ENCODE measurements at regions not wholly inside any gene's neighbourhood (a gene's known extent, or its start where the extent isn't known, plus 50 kb on each side); places are given as distances from the start of the nearest gene placed in this dataset.

- DNase-seq (ENCODE audit: low read depth), result no peak
Observed at GRCh38 chr6:113570641-113571040, 286.5 kb upstream of the MARCKS start.

DNA sequence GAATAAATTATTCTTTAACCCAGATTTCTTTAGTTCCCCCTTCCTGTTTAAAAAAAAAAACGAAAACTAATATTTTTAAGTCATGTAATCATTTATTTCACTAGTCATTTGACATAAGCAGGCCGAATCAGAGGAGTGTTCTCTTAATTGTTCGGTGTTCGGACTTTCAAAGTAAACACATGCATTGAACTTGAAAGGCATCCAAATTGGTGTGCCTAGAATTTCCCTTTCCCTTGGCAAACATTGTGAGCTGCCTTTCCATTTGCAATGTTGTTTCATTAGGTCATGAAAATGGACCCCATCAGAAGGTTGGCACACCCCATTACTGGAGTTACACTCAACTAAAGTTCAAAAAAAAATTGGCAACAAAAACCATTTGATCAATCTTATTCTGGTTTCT, 283.0 kb upstream of the MARCKS start:
- no peak for DNase-seq (ENCODE audit: low read depth)

DNA sequence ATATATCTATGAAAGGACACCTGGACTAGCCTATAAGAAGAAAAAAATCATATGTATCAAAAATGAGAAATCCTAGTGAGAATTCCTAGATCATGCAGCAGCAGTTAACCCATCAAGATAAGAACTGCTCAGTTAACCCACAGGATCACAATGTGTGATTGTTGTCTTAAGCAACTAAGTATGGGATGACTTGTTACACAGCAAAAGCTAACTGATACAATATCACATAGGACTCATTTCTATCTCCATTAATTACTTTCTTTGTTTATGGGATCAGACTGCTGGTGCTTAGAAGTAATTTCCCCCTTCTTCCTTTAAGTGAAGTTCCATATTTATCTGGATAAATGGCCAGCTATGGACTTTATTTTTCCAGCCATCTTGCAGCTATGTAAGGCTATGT, 280.8 kb upstream of the MARCKS start:
- no peak for DNase-seq (ENCODE audit: low read depth)

DNA sequence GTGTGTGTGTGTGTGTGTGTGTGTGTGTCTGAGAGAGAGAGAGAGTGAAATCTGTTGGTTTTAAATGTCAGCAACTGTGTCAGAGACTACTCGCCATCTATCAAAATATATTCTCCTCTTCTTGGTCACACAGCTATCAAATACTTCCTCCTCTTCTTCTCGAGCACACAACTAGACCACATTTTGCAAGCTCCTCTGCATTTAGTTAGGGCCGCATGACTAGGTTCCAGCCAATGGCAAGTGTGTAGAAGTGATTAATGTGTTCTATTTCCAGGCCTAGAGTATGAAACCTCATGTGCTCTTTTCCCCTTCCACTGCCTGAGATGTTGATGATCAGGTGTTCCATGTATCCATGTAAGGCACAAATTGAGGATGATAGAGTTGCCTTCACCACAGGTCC, 278.5 kb upstream of the MARCKS start:
- no peak for DNase-seq (ENCODE audit: low read depth)

GRCh38 chr6:113584767-113585166, 272.4 kb upstream of the MARCKS start:
- DNase-seq (ENCODE audit: low read depth), result no peak

- DNase-seq (ENCODE audit: low read depth), result no peak
Observed at GRCh38 chr6:113585246-113585645, 271.9 kb upstream of the MARCKS start.

- DNase-seq (ENCODE audit: low read depth), result no peak
Observed at GRCh38 chr6:113586413-113587077, 270.6 kb upstream of the MARCKS start.

GRCh38 chr6:113587078-113587699, 270.0 kb upstream of the MARCKS start:
- DNase-seq (ENCODE audit: low read depth), result no peak

DNA sequence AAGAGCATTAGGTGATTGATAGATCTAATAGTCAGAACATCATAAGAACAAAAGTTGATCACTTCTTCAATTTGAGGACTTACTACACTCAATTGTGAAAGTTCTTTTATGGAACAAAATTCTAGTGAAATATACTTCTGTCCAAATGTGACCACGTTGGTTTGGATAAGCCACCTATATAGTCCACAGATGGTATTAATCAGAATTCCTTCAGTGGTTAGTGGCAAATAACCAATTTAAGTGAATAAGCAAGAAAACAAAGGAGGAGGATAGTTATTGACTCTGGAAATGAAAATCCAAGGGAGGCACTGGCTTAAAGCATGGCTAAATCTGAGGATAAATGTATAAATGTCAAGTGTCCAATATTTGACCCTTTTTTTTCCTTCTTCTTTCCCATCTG, 268.5 kb upstream of the MARCKS start:
- DNase-seq (ENCODE audit: low read depth), result no peak

GRCh38 chr6:113591896-113592827, 265.0 kb upstream of the MARCKS start:
- no peak for DNase-seq (ENCODE audit: low read depth)

GRCh38 chr6:113594726-113595125, 262.4 kb upstream of the MARCKS start:
- DNase-seq (ENCODE audit: low read depth), result no peak

DNA sequence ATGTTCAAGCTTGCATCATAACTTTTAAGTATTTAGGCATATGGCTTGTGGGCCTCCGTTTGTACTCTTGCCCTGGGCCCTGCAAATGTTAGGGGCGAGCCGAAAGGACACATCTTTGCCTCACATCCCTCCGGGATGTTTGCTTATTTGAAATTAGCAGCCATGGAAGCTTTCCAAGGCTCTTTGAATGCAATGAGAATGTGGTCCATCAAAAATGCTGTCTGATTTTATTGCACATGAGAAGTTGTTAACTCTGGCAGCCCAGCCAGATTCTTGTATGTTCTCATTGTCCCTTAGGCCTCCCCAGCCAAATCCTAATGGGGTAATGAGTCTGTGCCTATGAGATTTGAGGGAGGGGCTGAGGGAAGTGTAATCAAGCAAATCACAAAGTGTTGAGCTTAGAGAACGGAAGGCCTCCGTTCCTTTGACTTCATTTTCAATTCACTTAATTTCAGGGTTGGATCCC, 261.2 kb upstream of the MARCKS start:
- DNase-seq (ENCODE audit: low read depth), result no peak

- no peak for DNase-seq (ENCODE audit: low read depth)
Observed at GRCh38 chr6:113596387-113597230, 260.5 kb upstream of the MARCKS start.

- DNase-seq (ENCODE audit: low read depth), result no peak
Observed at GRCh38 chr6:113597231-113597583, 259.9 kb upstream of the MARCKS start.

- no peak for DNase-seq (ENCODE audit: low read depth)
Observed at GRCh38 chr6:113598786-113599185, 258.4 kb upstream of the MARCKS start.

DNA sequence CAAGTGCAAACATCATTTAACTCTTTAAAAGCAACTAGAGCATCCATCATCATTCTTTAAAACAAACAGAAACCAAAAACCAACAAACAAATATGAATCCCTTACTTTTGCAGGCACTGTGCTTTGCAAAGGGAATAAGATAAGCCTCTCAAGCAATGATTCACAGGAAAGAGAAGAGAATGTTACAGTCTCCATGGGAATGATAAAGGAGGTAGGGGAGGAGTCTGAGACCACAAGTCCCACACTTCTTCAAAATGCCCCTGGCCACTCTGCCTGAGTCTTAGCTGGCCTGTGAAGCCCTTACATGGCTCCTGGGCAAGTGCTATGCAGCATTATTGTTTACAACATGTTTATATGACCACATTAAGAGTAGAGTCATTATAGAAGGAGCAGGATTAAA, 257.7 kb upstream of the MARCKS start:
- DNase-seq (ENCODE audit: low read depth), result no peak

DNA sequence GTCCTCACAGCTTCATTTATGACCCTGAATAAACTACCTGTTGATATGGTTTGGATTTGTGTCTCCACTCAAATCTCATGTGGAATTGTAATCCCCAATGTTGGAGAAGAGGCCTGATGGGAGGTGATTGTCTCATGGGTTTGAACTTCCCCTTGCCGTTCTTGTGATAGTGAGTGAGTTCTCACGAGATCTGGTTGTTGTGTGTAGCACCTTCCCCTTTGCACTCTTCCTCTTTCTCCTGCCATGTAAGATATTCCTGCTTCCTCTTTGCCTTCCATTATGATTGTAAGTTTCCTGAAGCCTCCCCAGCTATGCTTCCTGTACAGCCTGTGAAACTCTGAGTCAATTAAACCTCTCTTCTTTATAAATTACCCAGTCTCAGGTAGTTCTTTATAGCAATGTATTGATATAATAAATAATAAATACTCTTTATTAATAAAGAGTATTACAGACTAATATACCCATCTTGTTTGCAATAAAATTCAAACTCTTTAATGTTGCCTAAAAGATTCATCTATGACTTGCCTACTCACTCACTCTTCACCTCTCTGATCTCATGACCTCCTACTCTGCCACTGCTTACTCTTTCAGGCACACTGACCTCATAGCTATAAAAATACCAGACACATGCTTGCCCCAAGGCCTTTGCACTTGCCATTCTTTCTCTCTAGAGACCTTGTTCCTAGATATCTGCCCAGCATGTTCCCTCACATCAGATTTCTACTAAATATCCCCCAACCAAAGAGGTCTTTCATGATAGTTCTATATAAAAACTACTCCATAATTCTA, 256.4 kb upstream of the MARCKS start:
- DNase-seq (ENCODE audit: low read depth), result no peak

DNA sequence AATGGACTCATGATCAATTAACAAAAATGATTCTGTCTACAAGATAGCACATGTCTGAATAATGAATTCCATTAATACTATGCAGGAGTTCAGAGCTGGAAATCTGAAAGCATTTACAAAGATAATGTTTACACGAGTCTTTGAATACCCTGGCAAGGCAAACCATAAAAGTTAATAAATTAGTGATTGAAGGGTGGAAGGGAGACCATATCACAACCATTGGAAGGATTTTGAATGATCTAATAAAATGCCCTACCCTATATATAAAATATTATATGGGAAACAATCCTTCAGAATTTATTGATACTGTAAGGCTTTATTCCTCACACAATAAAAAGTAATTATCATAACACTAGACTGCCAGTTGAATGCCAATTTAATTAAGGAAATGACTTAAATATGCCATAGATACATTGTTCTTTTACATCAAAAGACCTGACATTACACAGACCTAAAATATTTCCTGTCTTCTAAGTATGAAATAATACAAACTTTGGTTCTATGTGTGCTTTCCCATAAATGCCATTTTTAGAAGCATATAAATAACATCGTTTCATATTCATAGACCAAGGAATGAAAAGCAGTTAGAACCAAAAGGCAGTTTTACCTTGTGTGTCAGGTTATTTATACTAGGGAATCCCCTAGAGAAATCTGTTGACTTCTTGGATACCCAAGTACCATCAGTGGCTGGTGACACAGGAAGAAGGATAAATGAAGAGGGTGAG, 249.2 kb upstream of the MARCKS start:
- DNase-seq (ENCODE audit: low read depth), result no peak

DNA sequence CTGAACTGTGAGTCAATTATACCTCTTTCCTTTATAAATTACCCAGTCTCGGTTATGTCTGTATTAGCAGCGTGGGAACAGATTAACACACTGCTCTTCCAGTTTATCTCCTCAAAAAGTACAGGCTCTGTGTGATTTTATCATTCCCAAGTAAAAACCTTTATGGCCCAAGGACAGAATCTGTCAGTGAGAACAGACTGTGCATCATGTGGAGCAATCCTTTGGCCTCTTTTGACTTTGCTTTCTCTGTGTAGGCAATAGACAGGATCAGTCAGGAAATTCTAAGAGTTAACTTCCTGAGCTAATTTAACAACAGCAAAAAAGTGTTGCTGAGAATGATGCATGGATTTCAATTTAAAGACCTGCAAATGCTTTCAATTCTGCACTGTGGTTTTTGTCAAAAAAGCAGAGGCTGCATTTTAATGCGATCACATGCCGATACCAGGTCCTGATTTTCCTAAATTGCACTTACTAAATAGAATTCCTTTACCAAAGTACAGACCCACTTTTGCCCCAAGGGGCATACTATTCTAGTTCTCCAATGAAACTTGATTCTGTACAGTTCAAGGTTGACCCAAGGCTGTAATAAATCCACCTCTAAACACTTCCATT, 246.7 kb upstream of the MARCKS start:
- no peak for DNase-seq (ENCODE audit: low read depth)

- DNase-seq (ENCODE audit: low read depth), result no peak
Observed at GRCh38 chr6:113616701-113617274, 240.4 kb upstream of the MARCKS start.
